SHP77 treated with DMSO at 0.1 percent for 48 hours (cell line): ENCODE measurements at regions not wholly inside any gene's neighbourhood (a gene's known extent, or its start where the extent isn't known, plus 50 kb on each side); places are given as distances from the start of the nearest gene placed in this dataset.

Source experiments
- DNase-seq: peaks from one replicate; lab custom pipeline; 2025; lab: John Stamatoyannopoulos, UW

GRCh38 chr5:174410716-174411478 lies 313.5 kb upstream of the MSX2 start:
- DNase-seq, result no peak

DNA sequence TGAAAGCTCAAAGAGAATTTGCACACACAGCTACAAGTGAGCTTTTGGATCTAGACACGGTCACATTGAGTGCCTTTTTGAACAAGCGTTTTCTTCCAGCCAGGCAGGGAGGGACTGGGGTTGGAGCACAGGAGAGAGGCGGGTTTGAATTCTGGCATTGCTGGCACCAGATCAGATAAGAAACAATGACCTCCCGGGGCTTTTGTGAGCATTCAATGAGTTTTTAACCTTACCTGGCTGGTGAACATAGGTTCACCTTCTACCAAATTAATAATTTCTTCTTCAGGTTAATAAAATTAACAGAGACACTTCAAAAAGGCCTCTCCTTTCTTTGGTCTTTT lies 312.9 kb upstream of the MSX2 start:
- DNase-seq, result no peak

GRCh38 chr5:174412374-174412773 lies 312.0 kb upstream of the MSX2 start:
- no peak for DNase-seq

DNA sequence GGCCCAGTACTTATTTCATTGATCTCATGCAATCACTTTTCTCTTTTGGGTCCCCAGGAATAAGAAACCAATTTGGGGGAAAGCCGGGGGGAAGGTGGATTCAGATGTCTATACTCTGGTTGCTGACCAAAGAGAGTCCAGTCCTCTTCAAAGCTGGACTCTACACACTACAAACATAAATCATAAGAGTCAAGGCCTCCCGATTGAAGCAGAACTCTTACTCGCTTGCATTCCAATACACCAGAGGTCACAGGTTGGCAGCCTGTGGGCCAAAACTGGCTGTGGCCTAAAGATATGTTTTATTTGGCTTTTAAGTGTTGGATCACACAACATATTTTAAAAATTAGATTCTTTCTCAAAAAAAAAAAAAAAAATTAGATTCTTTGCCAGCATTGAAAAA lies 311.4 kb upstream of the MSX2 start:
- DNase-seq, result no peak

- DNase-seq, result no peak
Measured at GRCh38 chr5:174413567-174414314, 310.6 kb upstream of the MSX2 start.

DNA sequence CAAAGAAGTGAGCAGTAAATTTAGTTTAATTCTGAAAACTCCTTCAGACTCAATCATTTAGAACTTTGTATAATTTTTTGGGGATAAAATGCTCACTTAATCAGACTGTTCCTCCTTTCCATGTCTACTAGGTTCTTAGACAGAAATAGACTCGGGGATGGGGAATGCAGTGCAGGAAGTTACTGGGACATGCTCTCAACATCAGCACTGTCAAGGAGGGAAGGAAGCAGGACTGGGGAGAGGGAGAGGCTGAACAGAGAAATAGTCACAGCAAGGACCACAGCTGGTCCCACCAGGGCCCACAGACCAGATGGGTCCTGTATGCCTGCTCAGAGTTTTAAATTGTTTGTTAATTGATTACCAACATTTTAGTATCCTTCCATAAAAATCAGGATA lies 310.1 kb upstream of the MSX2 start:
- DNase-seq, result no peak

DNA sequence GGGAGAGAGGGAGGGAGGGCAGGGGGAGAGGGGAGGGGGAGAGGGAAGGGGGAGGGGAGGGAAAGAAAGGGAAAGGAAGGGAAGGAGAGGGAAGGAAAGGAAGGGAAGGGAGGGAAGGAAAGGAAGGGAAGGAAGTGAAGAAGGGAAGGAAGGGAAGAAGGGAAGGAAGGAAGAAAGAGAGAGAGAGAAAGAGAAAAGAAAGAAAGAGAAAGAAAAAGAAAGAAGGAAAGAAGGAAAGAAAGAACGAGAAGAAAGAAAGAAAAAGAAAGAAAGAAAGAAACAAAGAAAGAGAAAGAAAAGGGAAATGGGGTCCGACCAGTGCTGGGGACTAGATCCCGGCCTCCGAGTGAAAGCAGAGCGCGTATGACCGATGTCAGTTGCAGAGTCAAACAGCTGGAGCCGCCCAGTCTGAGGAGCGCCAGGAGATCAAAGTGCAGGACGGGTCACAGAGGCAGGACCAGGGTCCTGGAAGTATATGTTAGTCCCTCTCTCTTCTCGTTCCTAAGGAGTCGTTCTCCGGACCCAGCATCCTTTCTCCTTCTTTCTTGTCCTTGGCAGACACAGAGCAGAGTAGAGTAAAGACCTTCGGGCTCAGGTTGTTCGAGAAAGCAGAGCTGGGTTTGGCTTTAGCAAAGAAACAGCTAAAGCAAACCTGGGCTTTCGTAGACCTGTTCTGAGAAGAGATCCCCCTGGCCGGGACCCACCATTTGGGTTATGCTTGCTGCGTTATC lies 305.4 kb upstream of the MSX2 start:
- DNase-seq, result no peak

DNA sequence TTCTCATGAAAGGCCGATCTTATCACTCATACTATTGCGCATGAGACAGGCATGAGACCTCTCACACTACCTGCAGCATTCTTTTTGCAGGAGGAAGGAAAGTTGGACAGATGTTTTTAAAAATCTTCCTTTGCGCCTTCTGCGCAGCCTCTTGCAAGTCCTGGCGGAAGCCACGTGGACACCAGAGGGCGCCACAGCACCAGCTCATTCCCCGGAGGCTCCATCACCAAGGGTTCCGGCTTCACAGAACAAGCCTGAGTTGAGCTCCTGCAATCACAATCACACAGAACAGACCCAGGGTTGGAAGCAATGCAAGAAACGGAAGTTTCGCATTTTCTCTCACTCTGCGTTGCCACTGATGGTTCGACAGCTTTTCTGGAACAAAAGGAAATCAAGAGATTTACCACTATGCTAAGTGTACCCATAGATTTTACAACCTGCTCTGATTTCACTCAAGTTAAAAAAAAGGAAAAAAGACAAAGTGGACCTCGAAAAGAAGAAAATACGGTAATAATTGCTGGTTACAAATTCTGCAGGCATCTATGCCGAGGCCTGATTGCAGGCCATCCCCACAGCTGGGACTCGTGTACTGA lies 304.7 kb upstream of the MSX2 start:
- peak; percentile 19 for DNase-seq

DNA sequence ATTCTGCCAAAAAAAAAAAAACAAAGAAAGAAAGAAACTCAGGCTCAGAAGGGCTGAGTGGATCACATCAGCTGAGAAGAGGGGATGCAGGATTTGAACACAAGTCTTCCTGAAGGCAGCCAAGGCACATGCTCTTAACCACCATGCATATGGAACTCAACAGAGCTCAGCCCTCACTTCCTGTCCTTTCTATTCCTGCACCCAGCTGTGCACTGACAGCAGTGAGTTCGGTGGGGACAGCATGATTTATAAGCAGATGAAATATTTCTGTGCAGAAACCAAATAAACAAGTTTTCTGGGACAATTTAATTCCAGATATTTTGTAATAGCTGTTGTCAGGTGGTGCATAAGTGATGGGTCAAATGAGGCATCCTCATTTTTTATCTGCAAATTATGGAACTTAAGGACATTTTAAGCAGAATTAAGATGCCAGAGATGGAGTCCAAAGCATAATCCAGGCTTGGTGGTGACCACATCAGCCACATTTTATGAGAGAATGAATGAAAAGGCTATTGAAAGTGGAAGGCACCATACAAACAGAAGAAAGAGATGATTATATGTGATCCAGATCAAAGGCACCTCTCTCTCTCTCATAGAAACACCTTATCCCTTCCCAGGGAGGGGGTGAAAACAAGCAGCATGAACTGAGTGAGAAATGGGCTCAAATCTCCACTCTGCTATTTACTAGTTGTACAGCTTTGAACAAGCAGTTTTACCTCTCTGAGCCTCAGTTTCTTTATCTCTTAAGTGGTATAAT lies 303.6 kb upstream of the MSX2 start:
- no peak for DNase-seq

DNA sequence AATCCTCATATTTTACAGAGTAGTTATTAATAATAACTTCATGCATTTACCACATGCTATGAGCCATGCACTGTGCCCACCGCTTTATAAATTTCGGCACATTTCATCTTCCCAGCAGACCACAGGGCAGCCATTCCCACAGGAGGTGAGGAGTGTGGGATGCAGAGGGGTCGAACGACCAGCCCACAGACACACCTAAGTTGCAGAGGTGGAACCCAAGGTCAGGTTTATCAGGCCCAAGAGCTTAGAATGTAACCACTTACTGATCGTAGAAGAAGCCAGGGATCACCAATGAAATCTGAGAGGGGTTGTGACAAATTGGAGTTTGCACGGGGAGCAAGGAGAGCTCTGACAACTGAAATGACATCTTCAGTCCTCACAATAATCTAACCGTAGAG lies 303.0 kb upstream of the MSX2 start:
- no peak for DNase-seq

DNA sequence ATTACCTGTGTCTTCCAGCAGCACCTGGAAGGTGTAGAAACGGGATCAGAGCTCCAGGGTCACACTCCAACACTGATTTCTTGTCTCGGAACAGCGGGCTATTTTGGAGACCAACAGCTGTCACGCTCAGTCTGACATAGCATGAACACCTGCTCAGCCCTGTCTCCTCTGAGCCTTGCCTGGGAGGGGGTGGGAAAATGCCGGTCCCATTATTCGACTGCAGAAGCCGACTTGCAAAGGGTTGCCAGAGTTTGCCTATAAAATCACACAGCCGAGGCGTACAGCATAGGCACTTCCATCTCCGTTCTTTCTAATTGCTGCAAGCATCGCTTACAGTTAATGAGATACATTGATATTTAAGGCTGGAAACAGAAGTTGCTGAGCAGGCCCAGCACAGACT lies 300.8 kb upstream of the MSX2 start:
- peak; percentile 4 for DNase-seq

GRCh38 chr5:174424219-174425053 lies 299.9 kb upstream of the MSX2 start:
- DNase-seq, result no peak

DNA sequence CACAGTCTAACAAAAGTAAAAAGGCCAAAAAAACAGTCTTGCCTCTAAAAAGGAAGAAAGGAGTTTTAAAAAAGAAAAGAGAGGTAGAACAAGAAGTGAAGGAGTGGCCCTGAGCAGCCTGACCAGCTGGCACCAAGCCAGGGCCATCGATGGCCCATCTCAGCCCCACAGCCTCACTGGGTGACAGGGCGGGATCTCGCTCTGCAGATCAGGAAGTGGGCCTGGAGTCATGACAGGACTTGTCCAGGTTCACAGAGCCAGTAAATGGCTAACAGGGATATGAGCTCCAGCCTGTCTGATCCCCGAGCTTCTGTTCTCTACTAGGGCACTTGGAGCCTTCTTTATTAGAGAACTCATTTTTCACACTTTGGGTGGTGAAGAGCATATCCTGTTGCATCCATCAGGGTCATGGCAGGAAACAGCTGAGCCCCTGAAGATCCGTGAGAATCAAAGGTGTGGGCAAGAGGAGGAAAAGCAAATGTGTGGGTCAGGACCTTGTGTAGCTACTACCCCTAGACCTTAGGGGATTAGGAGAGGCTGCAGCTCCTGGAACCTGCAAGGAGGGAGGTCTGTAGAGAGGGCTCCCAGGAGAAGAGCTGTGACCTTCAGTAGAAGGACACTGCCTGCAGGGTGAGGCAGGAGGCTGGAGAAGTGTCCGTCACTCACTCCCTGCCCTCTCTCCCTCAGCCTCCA lies 299.0 kb upstream of the MSX2 start:
- DNase-seq, result no peak

DNA sequence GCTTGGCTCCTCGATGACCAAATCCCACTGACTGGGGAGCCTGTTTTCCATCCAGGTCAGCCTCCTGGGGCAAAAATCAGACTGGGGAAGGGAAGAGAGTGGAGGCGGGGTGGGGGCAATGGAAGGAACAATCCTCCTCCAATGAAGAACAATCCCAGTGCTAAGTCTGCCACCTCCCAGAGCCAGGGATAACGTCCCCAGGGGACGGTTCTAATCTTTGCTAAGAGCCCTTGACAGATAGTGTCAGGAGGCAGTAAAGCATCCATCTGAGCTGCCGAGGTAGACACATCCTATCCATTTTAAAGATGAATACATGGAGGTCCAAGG lies 298.5 kb upstream of the MSX2 start:
- no peak for DNase-seq

DNA sequence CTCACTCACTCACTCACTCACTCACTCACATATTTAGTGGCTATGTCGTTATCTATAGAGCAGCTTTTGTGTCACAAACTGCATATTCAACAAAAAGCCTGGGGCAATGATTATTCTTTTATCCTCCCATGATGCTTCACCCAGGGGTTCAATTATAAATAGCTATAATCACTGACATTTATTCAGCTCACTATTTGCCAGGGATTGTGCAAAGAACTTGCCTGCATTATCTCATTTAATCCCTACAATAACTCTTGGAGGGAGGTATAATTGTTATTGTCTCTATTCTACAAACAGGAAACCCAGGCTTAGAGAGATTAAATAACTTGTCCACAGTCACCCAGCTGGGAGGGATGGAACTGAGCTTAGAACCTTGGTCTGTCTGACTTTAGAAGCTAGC lies 298.0 kb upstream of the MSX2 start:
- no peak for DNase-seq

- DNase-seq, result no peak
Measured at GRCh38 chr5:174426851-174427250, 297.5 kb upstream of the MSX2 start.

DNA sequence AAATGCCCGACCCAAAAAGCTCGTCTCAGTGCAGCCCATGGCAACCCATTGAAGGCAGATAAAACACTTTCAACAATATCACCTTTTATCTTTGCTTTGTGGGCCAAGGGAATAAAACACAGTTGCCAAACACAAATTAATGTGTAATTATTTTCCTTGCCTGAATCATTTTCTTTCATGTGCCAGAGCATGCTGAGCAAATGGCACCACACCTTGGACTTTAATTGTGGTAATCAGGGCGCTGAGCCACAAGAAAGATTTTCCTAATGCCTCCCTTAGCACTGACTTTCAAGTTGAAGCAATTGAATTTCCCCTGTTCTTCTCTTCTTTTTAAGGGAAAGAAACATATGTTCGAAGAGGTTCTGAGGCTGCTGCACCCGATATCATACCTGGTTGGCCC lies 297.1 kb upstream of the MSX2 start:
- DNase-seq, result no peak

GRCh38 chr5:174428895-174429294 lies 295.5 kb upstream of the MSX2 start:
- DNase-seq, result no peak

- no peak for DNase-seq
Measured at GRCh38 chr5:174430940-174431339, 293.4 kb upstream of the MSX2 start.

- DNase-seq, result no peak
Measured at GRCh38 chr5:174431504-174431903, 292.9 kb upstream of the MSX2 start.

- DNase-seq, result no peak
Measured at GRCh38 chr5:174433098-174433497, 291.3 kb upstream of the MSX2 start.
